ENCODE measurements at regions not wholly inside any gene's neighbourhood (a gene's known extent, or its start where the extent isn't known, plus 50 kb on each side); places are given as distances from the start of the nearest gene placed in this dataset.
"Not testable (repeated sequence)": the region's sequence is repeated elsewhere in the genome, so short reads cannot be mapped to it uniquely, and the experiment has no call there.

DNA sequence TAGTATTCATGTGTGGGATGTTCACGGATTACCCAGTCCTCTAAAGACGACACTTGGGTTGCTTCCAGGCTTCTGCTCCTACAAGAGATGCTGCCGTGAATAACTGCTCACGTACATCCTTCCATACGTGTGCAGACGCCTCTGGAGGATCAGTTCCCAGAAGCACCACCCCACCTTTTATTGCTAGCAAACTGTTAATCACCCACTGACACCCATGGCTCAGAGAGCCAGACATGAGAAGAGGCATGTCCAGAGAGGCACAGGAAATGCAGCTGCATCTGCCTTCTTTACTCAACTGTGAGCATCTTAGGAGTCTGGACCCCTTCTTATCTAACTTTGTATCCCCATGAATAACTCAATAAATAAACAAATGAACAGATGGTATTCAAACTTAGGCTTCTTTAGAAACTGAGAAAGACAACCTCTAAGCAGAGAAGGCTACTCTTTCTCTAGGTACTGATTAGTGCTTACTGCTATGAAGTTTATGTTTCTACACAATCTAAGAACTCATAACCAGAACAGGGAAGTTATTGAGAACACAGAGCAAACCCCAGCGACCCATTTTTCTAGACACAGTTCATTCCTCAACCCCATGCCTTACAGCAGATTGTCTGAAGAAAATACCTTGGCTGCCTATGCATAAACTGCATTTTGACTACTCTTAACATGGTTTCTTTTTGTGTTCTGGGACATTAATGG lies 228.7 kb upstream of the RREB1 start:
- Histone ChIP-seq H3K4me1 (ENCODE audit: insufficient read depth) (no peaks in the 10 kb centered on the region), H3K4me3 (no peak overlapping the region), H3K79me2 (replicated peaks; ENCODE audit: insufficient read depth) (no peaks in the 10 kb centered on the region), H3K4me2 (no peak overlapping the region), H4K20me1 (replicated peaks; ENCODE audit: insufficient read depth) (no peaks in the 10 kb centered on the region), H3K36me3 (ENCODE audit: insufficient read depth) (no peaks in the 10 kb centered on the region), H3F3A (replicated peaks; ENCODE audit: low read depth) (no peaks in the 10 kb centered on the region), H3K9me2 (ENCODE audit: insufficient read depth) (0 out of 2 replicates have a peak, but pooled peaks cover 5% of the 10 kb centered on the region), H2AFZ (no peak overlapping the region), H3K27me3 (ENCODE audit: insufficient read depth) (no peaks in the 10 kb centered on the region), H3K27ac (ENCODE audit: low read depth) (no peak overlapping the region)
- DNase-seq (ENCODE audit: low spot score): no peak
- Mint-ChIP-seq H3K27me3 (ENCODE audit: insufficient read depth, low read depth, poor library complexity) (peaks cover 2% of the 10 kb centered on the region), H3K4me1 (no peaks in the 10 kb centered on the region), H3K27ac (no peak overlapping the region), H3K9me3 (no peaks in the 10 kb centered on the region), H3K4me3 (no peak overlapping the region), H3K36me3 (ENCODE audit: low read depth) (no peaks in the 10 kb centered on the region; the same call in 2 of the 3 replicates)
- no peak for TF ChIP-seq STAT1 (IDR thresholded peaks at IDR 0.05; ENCODE audit: unreplicated experiment)
- TF ChIP-seq CTCF (conservative IDR thresholded peaks at IDR 0.05; ENCODE audit: low read depth in 2 of 2): no peak
- ATAC-seq: no peak

GRCh38 chr6:6879586-6879974 lies 228.2 kb upstream of the RREB1 start:
- H3K27ac Mint-ChIP-seq; H3K4me1 ChIP-seq (ENCODE audit: insufficient read depth); H3K4me2 ChIP-seq; ATAC-seq; H3F3A ChIP-seq (replicated peaks; ENCODE audit: low read depth); H3K9me3 Mint-ChIP-seq; H3K27me3 Mint-ChIP-seq (ENCODE audit: insufficient read depth, low read depth, poor library complexity); H3K36me3 Mint-ChIP-seq (ENCODE audit: low read depth); H2AFZ ChIP-seq; H3K4me3 ChIP-seq; H3K9me2 ChIP-seq (ENCODE audit: insufficient read depth); H3K79me2 ChIP-seq (replicated peaks; ENCODE audit: insufficient read depth); DNase-seq (ENCODE audit: low spot score); H3K4me3 Mint-ChIP-seq; H4K20me1 ChIP-seq (replicated peaks; ENCODE audit: insufficient read depth); H3K27me3 ChIP-seq (ENCODE audit: insufficient read depth); H3K27ac ChIP-seq (ENCODE audit: low read depth); H3K4me1 Mint-ChIP-seq; H3K36me3 ChIP-seq (ENCODE audit: insufficient read depth): not testable (repeated sequence)

DNA sequence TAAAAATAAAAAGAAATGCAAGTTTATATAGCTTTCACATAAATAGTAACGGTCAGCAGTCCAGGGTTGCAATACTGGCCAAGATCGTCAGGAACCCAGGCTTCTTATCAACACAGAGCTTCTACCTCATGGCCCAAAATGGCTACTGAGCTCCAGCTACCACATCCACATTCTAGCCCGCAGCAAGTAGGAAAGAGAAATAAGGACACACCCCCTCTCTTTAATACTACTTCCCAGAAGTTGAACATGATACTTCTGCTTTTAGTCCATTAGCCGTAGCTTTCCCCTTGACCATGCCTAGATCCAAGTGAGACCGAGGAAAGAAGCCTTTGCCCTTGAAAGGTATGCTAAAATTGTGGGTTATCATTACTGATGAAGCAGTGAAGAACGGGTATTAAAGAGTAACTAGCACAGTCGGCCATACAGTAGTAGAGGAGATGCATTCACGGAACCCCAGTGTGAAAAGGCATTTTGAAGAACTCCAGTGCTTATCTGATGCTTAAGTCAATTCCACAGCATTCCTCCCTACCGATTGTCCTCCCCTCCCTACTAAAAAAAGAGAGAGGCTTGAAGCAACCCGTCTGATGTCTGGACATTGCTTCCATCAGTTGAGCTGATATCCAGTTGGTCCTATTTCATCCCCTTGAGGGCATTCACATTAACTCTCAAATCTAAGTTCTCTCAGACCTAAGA lies 226.9 kb upstream of the RREB1 start:
- peaks cover 4% of the 10 kb centered on the region; the same call in 1 of the 3 replicates for H3K4me1 Mint-ChIP-seq
- Histone ChIP-seq H4K20me1 (replicated peaks; ENCODE audit: insufficient read depth) (no peaks in the 10 kb centered on the region), H3K9me2 (ENCODE audit: insufficient read depth) (no peaks in the 10 kb centered on the region), H3K4me2 (no peak overlapping the region), H3K4me3 (no peak overlapping the region), H3F3A (replicated peaks; ENCODE audit: low read depth) (no peaks in the 10 kb centered on the region), H3K27ac (ENCODE audit: low read depth) (no peak overlapping the region), H3K4me1 (ENCODE audit: insufficient read depth) (no peaks in the 10 kb centered on the region), H3K36me3 (ENCODE audit: insufficient read depth) (no peaks in the 10 kb centered on the region), H3K79me2 (replicated peaks; ENCODE audit: insufficient read depth) (no peaks in the 10 kb centered on the region), H2AFZ (no peak overlapping the region), H3K27me3 (ENCODE audit: insufficient read depth) (no peaks in the 10 kb centered on the region)
- no peak for ATAC-seq
- H3K9me3 Mint-ChIP-seq: no peaks in the 10 kb centered on the region
- no peak overlapping the region for H3K27ac Mint-ChIP-seq
- H3K27me3 Mint-ChIP-seq (ENCODE audit: insufficient read depth, low read depth, poor library complexity): peaks cover 2% of the 10 kb centered on the region
- no peak for DNase-seq (ENCODE audit: low spot score)
- H3K36me3 Mint-ChIP-seq (ENCODE audit: low read depth): no peaks in the 10 kb centered on the region; the same call in 2 of the 3 replicates
- no peak overlapping the region for H3K4me3 Mint-ChIP-seq
- TF ChIP-seq STAT1 (IDR thresholded peaks at IDR 0.05; ENCODE audit: unreplicated experiment) (no peak), POLR2AphosphoS5 (IDR thresholded peaks at IDR 0.05; ENCODE audit: low read depth) (no peak), CTCF (conservative IDR thresholded peaks at IDR 0.05; ENCODE audit: low read depth in 2 of 2) (no peak), CREB1 (CRISPR knock-in tag; IDR thresholded peaks at IDR 0.05; ENCODE audit: low read depth) (no peak), REST (IDR thresholded peaks at IDR 0.05; ENCODE audit: unreplicated experiment) (no peak), EZH2 (IDR thresholded peaks at IDR 0.05; ENCODE audit: low read depth, unreplicated experiment) (no peak), ZNF331 (CRISPR knock-in tag; IDR thresholded peaks at IDR 0.05; ENCODE audit: low read depth) (no peak), ZNF114 (CRISPR knock-in tag; IDR thresholded peaks at IDR 0.05) (no peak)
- TF ChIP-seq, protein P1, sequence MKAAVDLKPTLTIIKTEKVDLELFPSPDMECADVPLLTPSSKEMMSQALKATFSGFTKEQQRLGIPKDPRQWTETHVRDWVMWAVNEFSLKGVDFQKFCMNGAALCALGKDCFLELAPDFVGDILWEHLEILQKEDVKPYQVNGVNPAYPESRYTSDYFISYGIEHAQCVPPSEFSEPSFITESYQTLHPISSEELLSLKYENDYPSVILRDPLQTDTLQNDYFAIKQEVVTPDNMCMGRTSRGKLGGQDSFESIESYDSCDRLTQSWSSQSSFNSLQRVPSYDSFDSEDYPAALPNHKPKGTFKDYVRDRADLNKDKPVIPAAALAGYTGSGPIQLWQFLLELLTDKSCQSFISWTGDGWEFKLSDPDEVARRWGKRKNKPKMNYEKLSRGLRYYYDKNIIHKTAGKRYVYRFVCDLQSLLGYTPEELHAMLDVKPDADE (IDR thresholded peaks at IDR 0.05): no peak
